HCT116 (cell line): ENCODE measurements at regions not wholly inside any gene's neighbourhood (a gene's known extent, or its start where the extent isn't known, plus 50 kb on each side); places are given as distances from the start of the nearest gene placed in this dataset.

ENCODE experiments used
- ATAC-seq: fragments of 200-7000 bp; cut with Tn5 transposase; 2 replicates; pipeline ENCODE4 v1.9.1; 2020; ENCODE audit warnings: mild to moderate bottlenecking, moderate library complexity
- BruUV-seq: library from RNA; stranded (reverse); fragments of 400-500 nt; replicated peaks from 2 replicates; lab custom pipeline; 2021; lab: Mats Ljungman, UMichigan
- CTCF ChIA-PET: fragments of 300-600 bp; sonication (Branson Sonifier 250); formaldehyde crosslinking; loops from one replicate; lab custom pipeline; 2021; ENCODE audit warnings: antibody characterized with exemption; lab: Charles Lee
- POLR2A ChIA-PET: fragments of 300-600, 350-600 bp; sonication (Branson Sonifier 250); formaldehyde crosslinking; loops from one replicate; lab custom pipeline; 2021; ENCODE audit warnings: antibody characterized with exemption; lab: Charles Lee
- RAD21 ChIA-PET, 2 experiments: fragments of 300-600 bp; sonication (Branson Sonifier 250); formaldehyde crosslinking; loops; one replicate each; lab custom pipeline; 2023; ENCODE audit warnings: low total read pairs in 2 of 2; ENCODE audit not compliant: uncharacterized antibody in 2 of 2, unreplicated experiment in 2 of 2, low non-redundant PET in 1 of 2; lab: Charles Lee
- DNase-seq: peaks from one replicate; pipeline ENCODE4 v3.0.0-alpha.2; 2010; ENCODE audit warnings: low read depth, low spot score
- H2AFZ ChIP-seq: fragments of 200-600 bp; shearing (Covaris generic), sonication (generic); 2 replicates; pipeline ENCODE4 v1.6.1; 2017; ENCODE audit warnings: low read depth, mixed run types, mixed read lengths, antibody characterized with exemption, low read length; ENCODE audit not compliant: poor library complexity, severe bottlenecking
- H3K27ac ChIP-seq: 2 replicates; pipeline ENCODE4 v1.5.1; 2012; ENCODE audit warnings: low read depth, low read length
- H3K27me3 ChIP-seq: fragments of 200-600 bp; sonication (generic); 2 replicates; pipeline ENCODE4 v1.6.1; 2016; ENCODE audit warnings: mixed run types, low read length, mixed read lengths; ENCODE audit not compliant: insufficient read depth
- H3K36me3 ChIP-seq, 2 experiments: fragments of 200-500 bp in 1 of 2; fragments of 200-600 bp in 1 of 2; sonication (Bioruptor generic) in 1 of 2; sonication (generic) in 1 of 2; 2 replicates each; pipeline versions ENCODE4 v1.5.1 to v1.6.1; 2014 to 2016; ENCODE audit warnings: low read length in 2 of 2, inconsistent platforms in 1 of 2, mixed read lengths in 1 of 2, mixed run types in 1 of 2; ENCODE audit not compliant: insufficient read depth in 2 of 2, control insufficient read depth in 1 of 2
- H3K4me1 ChIP-seq, 2 experiments: fragments of 200-600 bp in 1 of 2; sonication (generic) in 1 of 2; 2 replicates each; pipeline versions ENCODE4 v1.5.1 to v1.6.1; 2012 to 2017; ENCODE audit warnings: low read length in 2 of 2, inconsistent platforms in 1 of 2, mild to moderate bottlenecking in 1 of 2, mixed read lengths in 1 of 2, mixed run types in 1 of 2, moderate library complexity in 1 of 2; ENCODE audit not compliant: insufficient read depth in 2 of 2, control insufficient read depth in 1 of 2
- H3K4me2 ChIP-seq: fragments of 200-600 bp; sonication (generic); 2 replicates; pipeline ENCODE4 v1.6.1; 2017; ENCODE audit warnings: mixed run types, low read length, mixed read lengths
- H3K4me3 ChIP-seq, 2 experiments: fragments of 200-600 bp in 1 of 2; sonication (generic) in 1 of 2; replicated peaks in 1 of 2; 2 replicates each; pipeline ENCODE4 v1.5.1; 2011 to 2016; ENCODE audit warnings: low read length in 2 of 2, control low read depth in 1 of 2, low read depth in 1 of 2, mild to moderate bottlenecking in 1 of 2, mixed read lengths in 1 of 2, mixed run types in 1 of 2
- H3K79me2 ChIP-seq: fragments of 200-600 bp; sonication (generic); 2 replicates; pipeline ENCODE4 v1.6.1; 2017; ENCODE audit warnings: mild to moderate bottlenecking, mixed run types, low read length, moderate library complexity, mixed read lengths; ENCODE audit not compliant: insufficient read depth
- H3K9ac ChIP-seq: fragments of 200-600 bp; sonication (generic); 2 replicates; pipeline ENCODE4 v1.6.1; 2016; ENCODE audit warnings: low read length, mixed read lengths
- H3K9me2 ChIP-seq: fragments of 200-600 bp; sonication (generic), shearing (Covaris generic); 2 replicates; pipeline ENCODE4 v1.6.1; 2017; ENCODE audit warnings: mixed run types, mild to moderate bottlenecking, moderate library complexity; ENCODE audit not compliant: insufficient read depth
- H3K9me3 ChIP-seq, 2 experiments: fragments of 200-500 bp in 1 of 2; fragments of 200-600 bp in 1 of 2; sonication (Bioruptor generic) in 1 of 2; sonication (generic) in 1 of 2; 2 replicates each; pipeline ENCODE4 v1.6.1; 2014 to 2017; ENCODE audit warnings: low read length in 2 of 2, mixed read lengths in 2 of 2, inconsistent platforms in 1 of 2, low read depth in 1 of 2, mild to moderate bottlenecking in 1 of 2, mixed run types in 1 of 2, moderate library complexity in 1 of 2; ENCODE audit not compliant: control insufficient read depth in 1 of 2, insufficient read depth in 1 of 2
- H4K20me1 ChIP-seq: fragments of 200-600 bp; sonication (generic), shearing (Covaris generic); 2 replicates; pipeline ENCODE4 v1.6.1; 2017; ENCODE audit warnings: mixed run types, mild to moderate bottlenecking, moderate library complexity; ENCODE audit not compliant: insufficient read depth
- CEBPB ChIP-seq: IDR thresholded peaks from 2 replicates; pipeline ENCODE4 v1.6.1; 2012; ENCODE audit warnings: low read depth
- EZH2 ChIP-seq: fragments of 200-600 bp; sonication (generic); IDR thresholded peaks from 2 replicates; pipeline ENCODE4 v1.6.1; 2017; ENCODE audit warnings: antibody characterized with exemption, mixed run types
- FOSL1 ChIP-seq: IDR thresholded peaks from 2 replicates; pipeline ENCODE4 v1.6.1; 2012; ENCODE audit warnings: low read depth
- POLR2A ChIP-seq: IDR thresholded peaks from 2 replicates; pipeline ENCODE4 v1.7.0; 2011; ENCODE audit warnings: borderline replicate concordance; ENCODE audit not compliant: insufficient read depth, insufficient read length; ENCODE audit errors: extremely low read depth
- POLR2AphosphoS5 ChIP-seq: IDR thresholded peaks from 2 replicates; pipeline ENCODE4 v1.6.1; 2011; ENCODE audit warnings: mild to moderate bottlenecking, low read depth, low read length, moderate library complexity
- SP1 ChIP-seq: IDR thresholded peaks from 2 replicates; pipeline ENCODE4 v1.6.1; 2012; ENCODE audit warnings: low read depth
- SRF ChIP-seq: IDR thresholded peaks from 2 replicates; pipeline ENCODE4 v1.6.1; 2012; ENCODE audit warnings: low read depth
- intact Hi-C: fragments of 100-400 bp; cut with micrococcal nuclease; formaldehyde crosslinking; loops from 2 replicates; pipeline ENCODE4 v1.10.0; 2022
- TF ChIP-seq, protein P1 (sequence below): IDR thresholded peaks from 2 replicates; pipeline ENCODE4 v1.6.1; 2012; ENCODE audit warnings: low read depth
- TF ChIP-seq, protein P2 (sequence below), 3 experiments: fragments of 200-600 bp in 1 of 3; sonication (generic) in 1 of 3; IDR thresholded peaks in 2 of 3; conservative IDR thresholded peaks in 1 of 3; 2 replicates each; pipeline ENCODE4 v1.5.1; 2012 to 2017; ENCODE audit warnings: low read depth in 2 of 3, low read length in 2 of 3, antibody characterized with exemption in 1 of 3, borderline replicate concordance in 1 of 3, control low read depth in 1 of 3, mild to moderate bottlenecking in 1 of 3, mixed read lengths in 1 of 3, mixed run types in 1 of 3, moderate library complexity in 1 of 3; ENCODE audit not compliant: insufficient read depth in 1 of 3

DNA sequence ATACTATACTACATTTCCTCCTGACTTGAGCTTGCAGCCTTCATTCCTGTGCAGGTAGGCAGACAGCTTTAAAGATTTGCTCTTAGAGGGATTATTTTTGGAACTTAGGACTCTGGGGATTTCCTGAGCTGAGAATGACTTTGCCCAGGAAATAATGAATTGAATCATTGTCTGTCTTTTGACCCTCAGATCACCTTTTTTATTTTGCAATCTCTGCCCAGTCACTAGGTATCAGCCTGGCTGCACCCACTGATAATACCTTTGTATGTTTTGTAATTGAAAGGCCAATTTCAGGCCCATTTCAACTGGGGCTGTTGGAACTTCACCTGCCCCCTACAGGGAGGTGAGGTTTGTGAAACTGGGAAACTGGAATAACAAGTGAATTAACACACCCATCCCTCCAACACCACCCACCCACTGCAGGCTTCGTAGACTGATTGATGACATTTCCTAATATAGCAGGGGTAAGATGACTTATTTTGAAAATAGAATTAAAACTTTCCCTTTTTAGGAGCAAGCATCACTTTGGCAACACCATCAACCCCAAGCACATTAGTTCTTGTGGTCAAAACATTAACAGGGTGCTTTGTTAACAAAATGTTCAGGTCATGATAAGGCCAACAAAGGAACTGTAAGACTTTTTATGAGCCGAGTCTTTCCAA is 157.1 kb upstream of the CENPW start:
- no peak overlapping the region for H3K9ac ChIP-seq
- H4K20me1 ChIP-seq, result no peaks in the 10 kb centered on the region
- TF ChIP-seq EZH2 (no peak), POLR2AphosphoS5 (no peak), SRF (no peak), CEBPB (peak; percentile 87), FOSL1 (0 out of 2 replicates have a peak, but pooled peaks have one; percentile 19), POLR2A (no peak), SP1 (peak; percentile 19; the same call in 1 of the 2 replicates)
- TF ChIP-seq, protein P1, sequence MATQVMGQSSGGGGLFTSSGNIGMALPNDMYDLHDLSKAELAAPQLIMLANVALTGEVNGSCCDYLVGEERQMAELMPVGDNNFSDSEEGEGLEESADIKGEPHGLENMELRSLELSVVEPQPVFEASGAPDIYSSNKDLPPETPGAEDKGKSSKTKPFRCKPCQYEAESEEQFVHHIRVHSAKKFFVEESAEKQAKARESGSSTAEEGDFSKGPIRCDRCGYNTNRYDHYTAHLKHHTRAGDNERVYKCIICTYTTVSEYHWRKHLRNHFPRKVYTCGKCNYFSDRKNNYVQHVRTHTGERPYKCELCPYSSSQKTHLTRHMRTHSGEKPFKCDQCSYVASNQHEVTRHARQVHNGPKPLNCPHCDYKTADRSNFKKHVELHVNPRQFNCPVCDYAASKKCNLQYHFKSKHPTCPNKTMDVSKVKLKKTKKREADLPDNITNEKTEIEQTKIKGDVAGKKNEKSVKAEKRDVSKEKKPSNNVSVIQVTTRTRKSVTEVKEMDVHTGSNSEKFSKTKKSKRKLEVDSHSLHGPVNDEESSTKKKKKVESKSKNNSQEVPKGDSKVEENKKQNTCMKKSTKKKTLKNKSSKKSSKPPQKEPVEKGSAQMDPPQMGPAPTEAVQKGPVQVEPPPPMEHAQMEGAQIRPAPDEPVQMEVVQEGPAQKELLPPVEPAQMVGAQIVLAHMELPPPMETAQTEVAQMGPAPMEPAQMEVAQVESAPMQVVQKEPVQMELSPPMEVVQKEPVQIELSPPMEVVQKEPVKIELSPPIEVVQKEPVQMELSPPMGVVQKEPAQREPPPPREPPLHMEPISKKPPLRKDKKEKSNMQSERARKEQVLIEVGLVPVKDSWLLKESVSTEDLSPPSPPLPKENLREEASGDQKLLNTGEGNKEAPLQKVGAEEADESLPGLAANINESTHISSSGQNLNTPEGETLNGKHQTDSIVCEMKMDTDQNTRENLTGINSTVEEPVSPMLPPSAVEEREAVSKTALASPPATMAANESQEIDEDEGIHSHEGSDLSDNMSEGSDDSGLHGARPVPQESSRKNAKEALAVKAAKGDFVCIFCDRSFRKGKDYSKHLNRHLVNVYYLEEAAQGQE, result no peak
- TF ChIP-seq, protein P2, sequence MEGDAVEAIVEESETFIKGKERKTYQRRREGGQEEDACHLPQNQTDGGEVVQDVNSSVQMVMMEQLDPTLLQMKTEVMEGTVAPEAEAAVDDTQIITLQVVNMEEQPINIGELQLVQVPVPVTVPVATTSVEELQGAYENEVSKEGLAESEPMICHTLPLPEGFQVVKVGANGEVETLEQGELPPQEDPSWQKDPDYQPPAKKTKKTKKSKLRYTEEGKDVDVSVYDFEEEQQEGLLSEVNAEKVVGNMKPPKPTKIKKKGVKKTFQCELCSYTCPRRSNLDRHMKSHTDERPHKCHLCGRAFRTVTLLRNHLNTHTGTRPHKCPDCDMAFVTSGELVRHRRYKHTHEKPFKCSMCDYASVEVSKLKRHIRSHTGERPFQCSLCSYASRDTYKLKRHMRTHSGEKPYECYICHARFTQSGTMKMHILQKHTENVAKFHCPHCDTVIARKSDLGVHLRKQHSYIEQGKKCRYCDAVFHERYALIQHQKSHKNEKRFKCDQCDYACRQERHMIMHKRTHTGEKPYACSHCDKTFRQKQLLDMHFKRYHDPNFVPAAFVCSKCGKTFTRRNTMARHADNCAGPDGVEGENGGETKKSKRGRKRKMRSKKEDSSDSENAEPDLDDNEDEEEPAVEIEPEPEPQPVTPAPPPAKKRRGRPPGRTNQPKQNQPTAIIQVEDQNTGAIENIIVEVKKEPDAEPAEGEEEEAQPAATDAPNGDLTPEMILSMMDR (IDR thresholded peaks at IDR 0.05 in 2 of 3, conservative IDR thresholded peaks at IDR 0.05 in 1 of 3; ENCODE audit: borderline replicate concordance in 1 of 3, insufficient read depth in 1 of 3, low read depth in 2 of 3, low read length in 2 of 3), result 0 out of 6 replicates have a peak, but pooled peaks of 1 of the 3 experiments have one; percentile 19
- no TSS peak for BruUV-seq
- H3K27me3 ChIP-seq, result no peaks in the 10 kb centered on the region
- DNase-seq (peak; percentile 12), ATAC-seq (peak; percentile 26; the same call in 1 of the 2 replicates)
- H3K9me3 ChIP-seq, result no peaks in the 10 kb centered on the region
- ChIA-PET CTCF (no interaction called here), POLR2A (no interaction called here), RAD21 (no interaction called here)
- H3K4me1 ChIP-seq, result peaks cover 13 to 31% of the 10 kb centered on the region in 2 experiments
- no peak overlapping the region for H2AFZ ChIP-seq
- H3K79me2 ChIP-seq, result no peaks in the 10 kb centered on the region
- no peak overlapping the region for H3K27ac ChIP-seq
- H3K36me3 ChIP-seq, result no peaks in the 10 kb centered on the region
- no peak overlapping the region for H3K4me3 ChIP-seq
- no peaks in the 10 kb centered on the region for H3K9me2 ChIP-seq
- 0 out of 2 replicates have a peak overlapping the region, but pooled peaks have one; percentile 8 for H3K4me2 ChIP-seq
- intact Hi-C loops, result no loop called here
